ENCODE measurements at regions not wholly inside any gene's neighbourhood (a gene's known extent, or its start where the extent isn't known, plus 50 kb on each side); places are given as distances from the start of the nearest gene placed in this dataset.

- no peak for DNase-seq (ENCODE audit: low read depth)
- no peak overlapping the region for H3K4me3 ChIP-seq (ENCODE audit: low read depth, low read length)
- no peak for TF ChIP-seq CTCF (IDR thresholded peaks at IDR 0.05; ENCODE audit: control insufficient read depth, extremely low read depth, insufficient read depth)
Measured at GRCh38 chr16:48487287-48487686, 102.1 kb upstream of the SIAH1 start.

- no peak overlapping the region for H3K4me3 ChIP-seq (ENCODE audit: low read depth, low read length)
- DNase-seq (ENCODE audit: low read depth), result no peak
- no peak for TF ChIP-seq CTCF (IDR thresholded peaks at IDR 0.05; ENCODE audit: control insufficient read depth, extremely low read depth, insufficient read depth)
Measured at GRCh38 chr16:48481772-48482171, 96.6 kb upstream of the SIAH1 start.

GRCh38 chr16:48481211-48481610, 96.0 kb upstream of the SIAH1 start:
- TF ChIP-seq CTCF (IDR thresholded peaks at IDR 0.05; ENCODE audit: control insufficient read depth, extremely low read depth, insufficient read depth), result no peak
- no peak for DNase-seq (ENCODE audit: low read depth)
- no peak overlapping the region for H3K4me3 ChIP-seq (ENCODE audit: low read depth, low read length)

GRCh38 chr16:48479955-48480354, 94.7 kb upstream of the SIAH1 start:
- TF ChIP-seq CTCF (IDR thresholded peaks at IDR 0.05; ENCODE audit: control insufficient read depth, extremely low read depth, insufficient read depth), result no peak

GRCh38 chr16:48479329-48479728, 94.1 kb upstream of the SIAH1 start:
- H3K4me3 ChIP-seq (ENCODE audit: low read depth, low read length), result no peak overlapping the region
- TF ChIP-seq CTCF (IDR thresholded peaks at IDR 0.05; ENCODE audit: control insufficient read depth, extremely low read depth, insufficient read depth), result no peak
- DNase-seq (ENCODE audit: low read depth), result no peak

More at GRCh38 chr16:48479955-48480354, 94.7 kb upstream of the SIAH1 start:
- no peak for DNase-seq (ENCODE audit: low read depth)
- H3K4me3 ChIP-seq (ENCODE audit: low read depth, low read length), result no peak overlapping the region

- TF ChIP-seq CTCF (IDR thresholded peaks at IDR 0.05; ENCODE audit: control insufficient read depth, extremely low read depth, insufficient read depth), result no peak
- no peak for DNase-seq (ENCODE audit: low read depth)
- H3K4me3 ChIP-seq (ENCODE audit: low read depth, low read length), result no peak overlapping the region
Measured at GRCh38 chr16:48478393-48478792, 93.2 kb upstream of the SIAH1 start.

GRCh38 chr16:48471435-48471834, 86.2 kb upstream of the SIAH1 start:
- H3K4me3 ChIP-seq (ENCODE audit: low read depth, low read length), result no peak overlapping the region
- no peak for TF ChIP-seq CTCF (IDR thresholded peaks at IDR 0.05; ENCODE audit: control insufficient read depth, extremely low read depth, insufficient read depth)
- no peak for DNase-seq (ENCODE audit: low read depth)

Measured in LNCaP clone FGC (cell line).